ENCODE measurements at regions not wholly inside any gene's neighbourhood (a gene's known extent, or its start where the extent isn't known, plus 50 kb on each side); places are given as distances from the start of the nearest gene placed in this dataset.
"Not testable (repeated sequence)": the region's sequence is repeated elsewhere in the genome, so short reads cannot be mapped to it uniquely, and the experiment has no call there.

DNA sequence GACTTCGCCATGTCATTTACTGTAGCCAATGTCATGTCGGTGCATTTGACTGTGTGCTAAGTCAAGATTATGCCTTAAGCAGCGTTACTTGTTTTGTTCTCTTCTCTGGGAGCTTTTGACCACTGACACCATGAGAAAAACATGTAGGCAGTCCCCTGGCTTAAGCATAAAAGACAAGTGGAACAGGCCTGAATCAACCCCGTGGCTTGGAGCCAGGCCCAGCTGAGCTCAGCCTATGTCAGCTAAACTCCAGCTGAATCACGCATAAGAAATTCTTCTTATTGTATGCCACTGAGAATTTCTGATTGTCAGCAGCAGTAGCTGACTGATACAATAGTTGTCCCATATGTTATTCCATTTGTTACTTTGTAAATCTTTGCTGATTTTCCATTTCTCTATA is 261.9 kb downstream of the CBLL2 start:
- DNase-seq (ENCODE audit: low spot score), result peak; percentile 10

DNA sequence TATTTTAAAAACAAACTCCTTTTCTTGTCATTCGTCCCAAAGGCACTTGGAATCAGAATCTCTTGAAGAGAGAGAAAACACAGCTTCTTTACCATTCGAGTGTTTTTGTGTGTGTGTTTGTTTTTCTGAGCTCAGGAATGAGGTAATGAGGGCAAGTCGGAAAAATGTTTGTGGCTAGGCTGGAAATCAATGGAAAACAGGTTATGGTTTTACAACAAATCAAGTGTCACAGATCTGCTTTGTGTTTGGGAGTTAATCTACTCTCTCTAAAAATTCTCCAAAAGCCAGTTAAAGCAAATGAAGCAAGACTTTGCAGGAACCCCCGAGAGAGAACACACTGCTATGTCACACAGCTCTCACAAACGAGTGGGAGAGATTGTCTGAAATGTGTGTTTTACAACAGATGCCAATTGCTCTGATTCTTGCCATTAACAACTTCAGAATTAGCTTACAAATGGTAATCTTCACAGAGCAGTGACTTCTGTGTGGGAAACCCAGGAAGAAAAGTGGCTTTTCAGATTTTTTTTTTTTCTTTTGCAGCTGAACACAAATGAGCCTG is 264.1 kb downstream of the CBLL2 start:
- no peak for DNase-seq (ENCODE audit: low spot score)

DNA sequence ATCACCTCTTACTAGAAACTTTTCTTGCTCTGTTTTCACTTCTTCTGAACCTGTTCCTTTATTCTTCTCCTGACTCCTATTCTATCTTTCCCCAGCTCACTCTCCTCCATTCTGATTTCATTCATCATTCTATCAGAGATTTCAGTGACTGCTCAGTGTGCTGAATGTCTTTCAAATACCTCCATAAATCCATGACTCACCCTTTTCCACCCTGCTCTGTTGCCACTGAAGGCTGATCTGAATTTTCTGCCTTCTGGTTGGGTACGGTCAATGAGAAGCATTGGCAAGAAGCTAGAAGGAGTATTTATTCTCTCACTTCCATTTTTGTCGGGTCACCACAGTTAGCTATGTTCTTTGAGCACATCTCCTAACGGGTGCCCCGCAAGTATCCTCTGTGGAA is 265.9 kb downstream of the CBLL2 start:
- no peak for DNase-seq (ENCODE audit: low spot score)

DNA sequence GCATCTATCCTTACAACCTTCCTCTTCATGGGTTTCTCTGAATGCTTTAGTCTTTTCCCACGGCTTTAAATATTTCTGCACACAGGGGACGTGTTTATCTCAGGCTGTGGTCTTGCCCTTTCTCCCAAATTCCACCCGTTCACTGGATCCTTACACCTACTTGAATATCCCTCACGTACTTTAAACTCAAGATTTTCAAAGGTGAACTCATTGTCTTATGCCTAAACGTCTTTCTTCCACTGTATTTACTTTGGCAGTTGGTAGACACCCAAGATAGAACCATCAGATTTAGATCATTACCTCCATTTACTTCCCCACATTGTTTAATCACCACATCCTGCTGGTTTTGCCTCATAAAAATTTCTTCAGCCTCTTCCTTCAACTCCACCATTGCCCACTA is 269.2 kb downstream of the CBLL2 start:
- DNase-seq (ENCODE audit: low spot score), result no peak

DNA sequence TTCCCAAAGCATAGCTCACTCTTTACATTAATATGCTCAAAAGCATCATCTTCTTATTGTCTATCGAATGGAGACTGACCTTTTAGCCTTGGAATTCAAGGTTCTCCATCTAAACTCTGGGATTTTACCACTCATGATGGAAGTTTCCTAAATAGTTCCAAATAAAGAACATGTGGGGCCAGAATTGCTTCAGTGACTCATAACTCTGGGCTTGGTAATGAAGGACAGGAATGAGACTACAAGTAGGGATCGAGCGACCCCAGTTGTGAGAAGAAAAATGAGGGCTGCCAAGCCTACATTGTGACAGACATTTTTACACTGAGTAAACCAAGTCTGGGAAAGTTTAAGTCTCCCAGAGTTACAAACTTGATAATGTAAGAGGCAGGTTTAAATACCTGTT is 269.9 kb downstream of the CBLL2 start:
- no peak for DNase-seq (ENCODE audit: low spot score)

DNA sequence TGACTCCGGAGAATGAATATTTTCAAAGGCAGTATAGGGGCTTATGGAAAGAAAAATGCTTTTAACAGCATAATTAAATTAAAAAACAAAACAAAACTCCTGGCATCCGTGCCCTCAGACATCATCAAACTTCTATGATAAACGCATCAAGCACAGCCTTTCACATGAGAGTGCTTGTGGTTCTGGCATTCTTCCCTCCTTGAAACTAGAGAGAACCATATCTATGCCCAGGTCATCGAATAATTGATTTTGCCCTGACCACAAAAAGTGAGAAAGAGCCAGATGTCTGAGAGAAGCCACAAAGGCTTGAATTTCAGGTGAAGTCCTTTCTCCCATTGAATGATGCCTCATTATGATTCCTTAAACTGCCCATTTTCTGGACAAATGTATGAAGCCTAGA is 286.8 kb downstream of the CBLL2 start:
- DNase-seq (ENCODE audit: low spot score), result no peak

DNA sequence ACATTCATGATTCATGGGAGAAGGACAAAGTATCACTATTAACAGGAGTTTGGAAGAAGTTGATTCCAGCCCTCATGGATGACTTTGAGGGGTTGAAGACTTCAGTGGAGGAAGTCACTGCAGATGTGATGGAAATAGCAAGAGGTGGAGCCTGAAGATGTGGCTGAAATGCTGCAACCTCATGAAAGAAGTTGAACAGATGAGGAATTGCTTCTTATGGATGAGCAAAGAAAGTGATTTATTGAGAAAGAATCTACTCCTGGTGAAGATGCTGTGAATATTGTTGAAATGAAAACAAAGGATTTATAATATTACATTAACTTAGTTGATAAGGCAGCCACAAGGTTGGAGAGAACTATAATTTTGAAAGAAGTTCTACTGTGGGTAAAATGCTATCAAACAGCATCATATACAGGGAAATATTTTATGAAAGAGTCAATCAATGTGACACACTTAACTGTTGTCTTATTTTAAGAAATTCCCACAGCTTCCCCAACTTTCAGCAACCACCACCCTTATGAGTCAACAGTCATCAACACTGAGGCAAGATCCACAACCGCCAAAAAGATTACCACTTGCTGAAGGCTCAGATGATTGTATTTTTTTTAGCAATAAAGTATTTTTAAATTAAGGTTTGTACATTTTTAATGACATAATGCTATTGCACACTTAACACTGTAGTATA is 302.6 kb downstream of the CBLL2 start:
- DNase-seq (ENCODE audit: low spot score), result no peak

DNA sequence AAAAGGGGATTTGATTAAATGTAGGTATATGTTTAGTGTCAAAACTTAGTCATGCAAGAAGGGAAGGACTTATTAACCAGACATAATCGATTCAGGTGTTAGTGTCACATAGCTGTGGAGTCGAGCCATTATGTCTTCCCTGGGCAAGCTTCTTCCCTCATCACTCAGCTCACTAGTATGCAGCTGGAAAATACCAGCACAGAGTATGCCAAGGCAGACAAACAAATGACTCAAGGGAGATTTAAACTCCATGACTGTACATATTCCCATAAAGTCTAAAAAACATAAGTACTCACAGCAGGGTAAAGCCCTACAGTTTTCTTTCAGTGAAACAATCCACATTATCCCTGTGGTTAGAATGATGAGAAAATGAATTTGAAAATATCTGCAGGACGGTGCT is 304.5 kb downstream of the CBLL2 start:
- peak; percentile 7 for DNase-seq (ENCODE audit: low spot score)

DNA sequence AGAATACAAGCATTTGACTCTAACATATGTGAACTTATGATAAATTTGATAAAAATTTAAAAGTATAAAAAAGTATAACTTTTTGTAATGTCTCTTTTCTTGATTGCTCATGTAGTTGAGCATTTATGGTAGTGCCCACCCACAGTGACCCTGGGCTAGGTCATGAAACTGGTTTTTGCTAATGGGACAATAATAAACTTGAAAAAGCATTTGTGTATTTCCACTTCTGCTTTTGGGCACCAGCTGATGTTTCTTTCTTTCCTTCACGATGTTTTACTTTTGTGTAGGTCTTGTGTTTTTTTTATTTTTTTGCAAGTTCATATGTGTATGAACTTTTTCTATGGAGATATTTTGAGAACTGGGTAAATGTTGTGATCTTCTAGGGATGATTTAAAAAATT is 313.1 kb downstream of the CBLL2 start:
- DNase-seq (ENCODE audit: low spot score), result no peak

DNA sequence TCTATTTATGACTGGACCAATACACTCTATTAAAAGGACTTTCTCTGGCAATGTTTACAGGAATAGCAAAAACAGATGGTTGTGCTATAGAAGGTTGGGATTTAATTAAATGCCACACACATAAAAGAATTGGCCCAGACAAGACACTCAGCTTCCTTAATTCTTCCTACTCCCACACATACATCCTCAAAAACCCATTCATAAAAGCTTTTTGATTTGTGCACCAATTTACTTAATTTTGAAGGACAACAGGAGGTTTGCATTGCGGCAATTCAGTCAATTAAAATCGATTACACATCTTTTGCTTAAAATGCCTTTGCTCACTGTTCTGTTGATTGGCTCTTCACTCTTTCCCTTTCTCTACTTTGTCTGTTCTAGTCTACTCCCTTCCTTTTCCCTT is 317.1 kb downstream of the CBLL2 start:
- no peak for DNase-seq (ENCODE audit: low spot score)

DNA sequence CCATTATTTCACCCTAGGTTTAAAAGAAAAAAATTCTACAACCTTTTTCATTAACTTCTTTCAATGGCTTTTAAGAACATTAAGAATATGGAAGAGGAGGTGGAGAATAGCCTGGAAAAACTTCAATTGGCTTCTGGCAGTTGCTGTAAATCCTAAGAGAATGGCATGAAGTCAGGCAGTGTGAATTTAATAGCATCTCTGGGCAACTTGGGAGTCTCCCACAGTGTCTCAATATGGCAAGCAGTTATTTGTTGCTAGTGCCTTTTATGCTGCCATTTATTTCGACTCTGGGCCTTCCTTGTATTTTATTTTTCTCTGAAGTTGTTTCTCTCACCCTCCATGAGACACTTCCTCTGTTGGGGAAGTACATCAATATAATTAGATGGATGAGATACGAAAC is 322.1 kb downstream of the CBLL2 start:
- DNase-seq (ENCODE audit: low spot score), result no peak

DNA sequence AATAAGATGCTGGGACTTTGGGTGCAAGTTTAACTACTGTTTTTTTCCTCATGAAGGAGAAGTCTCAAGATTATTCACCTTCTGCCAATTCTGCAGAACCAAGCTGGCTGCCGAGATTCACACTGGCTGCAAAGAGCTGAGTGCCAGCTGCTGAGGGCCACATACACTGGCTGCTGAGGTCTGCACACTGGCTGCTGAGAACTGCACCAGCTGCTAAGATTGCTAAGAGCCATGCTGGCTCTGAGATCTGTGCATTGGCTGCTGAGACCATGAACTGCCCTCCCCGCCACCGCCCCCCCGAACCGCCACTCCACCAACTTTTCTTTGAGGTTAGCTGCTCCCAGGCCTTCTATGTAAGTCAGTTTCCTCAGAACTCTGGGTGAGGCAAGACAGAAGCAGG is 330.3 kb downstream of the CBLL2 start:
- DNase-seq (ENCODE audit: low spot score), result no peak

DNA sequence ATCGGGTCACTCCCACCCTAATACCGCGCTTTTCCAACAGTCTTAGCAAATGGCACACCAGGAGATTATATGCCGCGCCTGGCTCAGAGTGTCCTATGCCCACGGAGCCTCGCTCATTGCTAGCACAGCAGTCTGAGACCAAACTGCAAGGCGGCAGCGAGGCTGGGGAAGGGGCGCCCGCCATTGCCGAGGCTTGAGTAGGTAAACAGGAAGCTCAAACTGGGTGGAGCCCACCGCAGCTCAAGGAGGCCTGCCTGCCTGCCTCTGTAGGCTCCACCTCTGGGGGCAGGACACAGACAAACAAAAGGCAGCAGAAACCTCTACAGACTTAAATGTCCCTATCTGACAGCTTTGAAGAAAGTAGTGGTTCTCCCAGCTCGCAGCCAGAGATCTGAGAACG is 336.7 kb downstream of the CBLL2 start:
- not testable (repeated sequence) for DNase-seq (ENCODE audit: low spot score)

DNA sequence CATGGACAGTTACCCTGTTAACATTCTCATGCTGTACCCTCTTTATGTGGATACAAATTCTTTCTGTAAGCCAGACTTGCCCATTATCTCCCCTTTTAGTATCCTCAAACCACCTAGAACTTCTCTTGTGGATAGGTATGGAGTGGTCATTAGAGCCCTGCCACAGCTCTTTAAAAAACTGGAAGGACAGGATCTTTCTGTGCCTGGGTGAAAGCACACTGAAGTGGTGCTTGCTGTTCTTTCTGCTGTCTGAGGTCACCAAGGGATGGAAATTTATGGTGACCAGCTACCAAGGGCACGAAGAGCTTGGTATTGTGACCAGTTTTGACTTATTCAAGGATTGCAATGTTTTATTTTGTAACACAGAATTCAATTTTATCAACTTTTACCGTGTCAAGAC is 344.2 kb downstream of the CBLL2 start:
- no peak for DNase-seq (ENCODE audit: low spot score)

DNA sequence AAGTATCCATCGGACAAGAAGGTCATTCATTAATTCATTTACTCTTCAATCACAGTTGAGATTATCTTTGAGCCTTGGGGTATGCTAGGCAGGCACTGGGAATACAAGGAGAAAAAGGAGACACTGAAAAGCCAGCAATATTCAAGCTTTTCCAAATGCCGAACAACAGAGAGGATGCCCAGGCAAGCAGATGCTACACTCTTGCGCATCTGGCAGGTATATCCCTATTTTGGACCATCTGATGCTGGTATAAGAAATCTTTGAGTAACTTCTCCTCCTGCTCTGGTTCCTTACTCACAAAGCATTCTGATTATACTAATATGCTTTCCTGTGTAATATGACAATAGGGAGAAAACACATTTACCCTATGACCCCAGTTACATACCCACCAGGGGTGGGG is 354.9 kb downstream of the CBLL2 start:
- no peak for DNase-seq (ENCODE audit: low spot score)

DNA sequence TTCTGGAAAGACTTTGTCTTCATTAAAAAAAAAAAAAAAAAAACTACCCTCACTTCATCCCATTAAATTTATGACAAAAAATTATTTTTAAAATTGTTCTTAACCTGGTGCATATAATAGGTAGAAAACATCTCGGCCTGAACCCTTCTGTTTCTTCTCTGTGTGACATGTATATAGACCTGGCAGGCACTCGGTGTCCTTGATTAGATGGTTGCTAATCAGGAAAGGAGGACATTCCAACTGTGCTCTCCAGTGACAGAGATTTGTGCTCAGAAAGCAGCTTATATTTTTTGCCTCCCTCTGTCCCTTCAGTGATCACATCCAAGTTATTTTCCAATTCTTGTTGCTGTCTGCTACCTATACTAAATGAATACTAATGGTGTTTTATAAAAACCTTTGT is 355.6 kb downstream of the CBLL2 start:
- no peak for DNase-seq (ENCODE audit: low spot score)

DNA sequence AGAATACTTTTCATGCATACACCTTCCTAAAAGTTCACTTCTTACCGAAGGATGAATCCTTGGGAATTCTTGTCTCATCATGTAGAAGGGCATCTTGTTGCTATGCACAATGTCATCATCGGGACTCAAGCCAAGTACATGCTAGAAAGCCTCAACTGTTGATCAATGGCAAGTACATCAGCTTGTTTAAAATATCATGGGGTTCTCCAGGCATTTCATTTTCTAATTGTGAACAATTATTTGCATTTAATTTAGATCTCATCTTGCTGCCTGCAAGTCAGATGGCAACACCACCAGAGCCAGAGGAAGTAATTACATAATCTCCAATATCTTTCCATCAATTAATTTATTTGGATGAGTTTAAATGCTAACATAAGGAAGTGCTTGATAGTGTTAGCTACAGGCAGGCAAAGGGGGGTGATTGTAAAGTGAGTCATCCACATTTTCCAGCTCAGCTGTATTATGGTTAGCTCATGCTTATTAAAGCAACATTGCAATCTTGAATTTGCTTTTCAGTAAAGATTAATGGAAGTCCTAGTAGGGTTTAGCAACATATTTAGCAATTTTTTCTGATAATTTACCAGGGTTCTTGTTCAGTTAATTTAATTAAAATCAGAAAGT is 356.5 kb downstream of the CBLL2 start:
- DNase-seq (ENCODE audit: low spot score), result no peak

DNA sequence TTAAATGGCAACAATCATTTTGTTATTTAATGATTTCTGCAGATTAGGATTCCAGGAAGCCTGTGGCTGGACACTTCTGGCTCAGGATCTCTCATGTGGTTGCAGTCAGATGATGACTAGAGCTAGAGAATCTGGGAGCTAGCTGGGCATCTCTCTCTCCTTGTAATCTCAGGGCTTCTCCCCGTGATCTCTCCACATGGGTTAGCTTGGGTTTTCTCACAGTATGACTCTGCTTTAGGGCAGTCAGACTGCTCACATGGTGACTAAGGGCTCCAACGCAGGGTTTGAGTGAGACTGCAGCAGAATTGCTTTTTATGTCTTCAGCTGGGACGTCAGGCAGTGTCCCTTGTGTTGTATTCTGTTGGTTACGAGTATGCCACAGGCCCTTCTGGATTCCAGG is 361.4 kb downstream of the CBLL2 start:
- peak; percentile 7 for DNase-seq (ENCODE audit: low spot score)

DNA sequence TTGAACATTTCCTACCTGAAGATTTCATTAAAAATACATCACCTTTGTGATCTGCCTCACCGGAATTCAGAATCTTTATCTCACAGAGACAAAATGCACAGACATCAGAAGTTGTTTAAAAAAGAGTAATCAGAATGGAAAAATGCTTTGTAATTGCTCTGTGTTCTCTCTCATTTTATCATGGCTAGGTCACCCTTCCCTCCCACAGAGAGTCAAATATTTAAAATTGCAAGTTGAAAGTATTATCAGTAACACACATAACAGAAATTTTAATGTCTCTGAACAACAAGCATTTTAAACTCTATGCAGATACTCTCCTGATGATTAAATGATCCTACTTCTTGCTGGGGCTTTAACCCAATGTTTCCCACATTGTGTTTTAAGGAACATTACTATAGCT is 362.0 kb downstream of the CBLL2 start:
- DNase-seq (ENCODE audit: low spot score), result no peak

DNA sequence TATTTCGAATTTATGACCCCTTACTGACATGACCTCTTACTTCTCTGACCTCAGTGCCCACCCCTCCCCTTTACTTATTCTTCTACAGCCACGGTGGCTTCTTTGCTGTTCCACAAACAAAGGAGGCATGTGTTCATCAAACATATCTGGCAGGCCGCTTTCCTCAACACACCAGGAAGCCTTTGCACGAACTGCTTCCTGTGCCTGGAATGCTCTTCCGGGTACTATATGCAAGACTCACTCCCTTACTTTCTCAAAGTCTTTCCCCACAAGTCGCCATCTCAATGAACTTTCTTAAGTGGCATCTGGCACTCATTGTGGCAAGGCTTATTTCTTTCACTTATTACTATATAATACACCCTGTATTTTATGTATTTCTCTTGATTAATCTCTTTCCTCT is 351.5 kb upstream of the DDX53 start:
- DNase-seq (ENCODE audit: low spot score), result no peak

DNA sequence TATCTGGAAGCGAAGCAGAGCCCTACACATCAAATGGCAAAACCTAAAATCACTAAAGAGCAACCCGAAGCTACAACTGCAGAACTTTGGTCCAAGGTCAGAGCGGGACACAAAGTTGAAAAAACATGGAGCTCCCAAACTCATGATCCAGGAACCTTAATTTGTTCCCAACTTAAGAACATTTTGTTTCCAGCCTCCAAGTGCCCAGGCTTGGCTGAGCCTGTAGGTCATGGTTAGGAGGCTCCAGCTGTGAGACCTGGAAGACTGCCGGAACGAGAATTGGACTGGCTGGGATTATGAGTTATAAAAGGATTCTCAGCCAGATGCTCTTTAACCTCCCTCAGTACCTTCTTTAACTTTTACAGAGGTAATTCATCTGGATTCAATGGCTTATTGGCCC is 349.1 kb upstream of the DDX53 start:
- no peak for DNase-seq (ENCODE audit: low spot score)

DNA sequence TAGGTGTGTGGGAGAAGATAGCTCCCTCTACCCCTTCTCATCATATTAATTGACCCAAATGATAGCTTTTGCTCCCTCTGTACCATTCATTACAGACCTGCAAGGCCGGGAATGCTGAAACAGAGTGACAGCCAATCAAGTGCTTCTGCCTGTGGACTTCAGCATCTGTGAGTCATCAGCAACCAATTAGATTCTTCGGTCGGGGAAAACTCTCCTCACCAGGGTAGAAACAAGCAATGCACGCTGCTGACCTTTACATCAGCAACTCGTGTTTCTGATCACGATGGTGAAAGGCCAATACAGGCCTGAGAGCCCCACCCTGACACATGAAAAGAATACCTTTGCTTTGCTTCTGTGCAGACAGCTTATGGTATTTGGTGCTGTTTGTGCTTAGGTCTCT is 347.2 kb upstream of the DDX53 start:
- peak; percentile 36 for DNase-seq (ENCODE audit: low spot score)

DNA sequence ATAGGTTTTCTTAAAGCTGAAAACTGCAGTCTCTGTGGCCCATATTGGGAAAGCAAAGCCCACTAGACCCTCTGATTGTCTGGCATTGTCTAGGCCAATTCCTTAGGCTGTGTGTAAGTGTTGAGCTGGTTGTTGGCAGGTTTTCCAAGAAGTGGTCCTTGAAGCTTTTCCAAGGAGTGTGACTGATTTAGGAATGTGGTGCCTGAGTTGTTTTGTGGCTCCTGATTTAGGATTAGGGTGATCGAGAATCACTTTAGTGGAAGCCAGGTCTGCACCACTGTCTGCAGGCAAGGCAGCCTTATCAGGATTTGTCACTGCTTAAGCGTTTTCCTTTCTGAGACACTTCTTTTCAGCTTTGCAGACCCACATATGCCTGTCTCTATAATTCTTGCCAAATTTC is 339.0 kb upstream of the DDX53 start:
- DNase-seq (ENCODE audit: low spot score), result no peak

DNA sequence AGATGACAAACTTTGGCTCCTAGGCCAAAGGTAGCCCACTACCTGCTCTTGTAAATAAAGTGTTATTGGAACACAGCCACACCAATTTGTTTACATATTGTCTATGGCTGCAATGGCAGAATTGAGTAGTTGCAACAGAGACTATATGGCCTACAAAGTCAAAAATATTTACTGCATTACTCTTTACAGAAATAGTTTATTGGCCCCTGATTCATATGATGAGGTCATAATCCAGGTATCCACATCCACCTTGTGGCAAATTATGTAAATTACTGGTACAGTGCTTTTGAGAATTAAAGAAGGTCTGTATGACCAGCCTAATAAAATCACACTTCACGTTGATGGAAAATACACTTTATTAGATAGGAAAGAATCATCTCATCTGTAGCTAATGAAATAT is 337.0 kb upstream of the DDX53 start:
- DNase-seq (ENCODE audit: low spot score), result no peak

All from AG08396 (cell line).